Effector memory CD8-positive, alpha-beta T cell (primary cell): ENCODE measurements at regions not wholly inside any gene's neighbourhood (a gene's known extent, or its start where the extent isn't known, plus 50 kb on each side); places are given as distances from the start of the nearest gene placed in this dataset.
"Not testable (repeated sequence)": the region's sequence is repeated elsewhere in the genome, so short reads cannot be mapped to it uniquely, and the experiment has no call there.

Source experiments
- ATAC-seq: fragments of 150-1000 bp; cut with Tn5 transposase; replicated peaks from 2 replicates; pipeline ENCODE4 v1.10.0; 2021; ENCODE audit warnings: mild to moderate bottlenecking, moderate library complexity
- DNase-seq, 3 experiments: peaks; one replicate each; pipeline ENCODE4 v3.0.0; 2021
- H3K27ac Mint-ChIP-seq, 2 donors: one replicate each; pipeline ENCODE4 v1.8.0; 2022; ENCODE audit warnings: mild to moderate bottlenecking in 2 of 2, mixed read lengths in 2 of 2, moderate library complexity in 2 of 2
- H3K27me3 Mint-ChIP-seq, 2 donors: one replicate each; pipeline ENCODE4 v1.8.0; 2022; ENCODE audit warnings: mixed read lengths in 2 of 2
- H3K36me3 Mint-ChIP-seq: one replicate; pipeline ENCODE4 v1.8.0; 2022; ENCODE audit warnings: mild to moderate bottlenecking, moderate library complexity, mixed read lengths; ENCODE audit not compliant: insufficient read depth
- H3K4me1 Mint-ChIP-seq, 2 donors: one replicate each; pipeline ENCODE4 v1.8.0; 2022; ENCODE audit warnings: low read depth in 2 of 2, mixed read lengths in 2 of 2
- H3K4me3 Mint-ChIP-seq, 2 donors: one replicate each; pipeline ENCODE4 v1.8.0; 2022; ENCODE audit warnings: mild to moderate bottlenecking in 2 of 2, mixed read lengths in 2 of 2, moderate library complexity in 2 of 2
- H3K9me3 Mint-ChIP-seq, 2 donors: one replicate each; pipeline ENCODE4 v1.8.0; 2022; ENCODE audit warnings: mixed read lengths in 2 of 2

DNA sequence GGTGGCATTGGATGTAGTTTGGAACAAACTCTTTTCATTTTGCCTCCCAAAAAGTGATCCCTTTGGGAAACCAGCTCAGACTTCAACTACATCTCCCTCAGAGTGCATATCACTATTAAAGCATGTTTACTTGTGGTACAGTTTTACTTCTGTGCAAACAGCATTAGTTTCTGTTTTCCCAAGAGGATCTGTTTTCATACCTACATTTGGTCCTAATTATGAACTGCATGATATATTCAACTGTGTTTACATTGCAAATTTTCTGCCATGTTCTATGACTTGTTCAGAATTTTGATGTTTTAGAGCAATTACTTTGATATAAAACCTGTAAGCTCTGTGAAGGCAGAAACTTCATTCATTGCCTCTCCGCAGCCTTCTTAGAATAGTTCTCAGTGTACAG lies 681.5 kb upstream of the ACO1 start:
- H3K27ac Mint-ChIP-seq: no peak overlapping the region

DNA sequence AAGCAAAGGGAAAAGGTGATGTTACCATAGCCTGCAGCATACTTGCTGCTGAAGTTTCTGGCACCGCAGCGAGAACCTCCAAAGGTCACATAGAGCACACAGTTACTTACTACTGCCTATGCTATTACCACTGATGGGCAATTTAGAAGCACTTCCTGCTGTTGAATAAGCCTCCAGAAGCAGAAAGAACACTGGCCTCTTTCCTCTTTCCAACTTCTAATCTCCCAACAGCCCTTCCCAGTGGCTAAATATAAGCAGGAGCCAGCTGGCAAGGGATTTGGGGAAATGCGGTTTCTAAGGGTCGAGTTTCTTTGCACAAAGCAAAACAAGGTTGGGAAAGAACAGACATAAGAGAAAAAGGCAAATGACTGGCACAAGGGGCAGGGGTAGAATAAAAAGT lies 669.2 kb upstream of the ACO1 start:
- no peaks in the 10 kb centered on the region for H3K36me3 Mint-ChIP-seq
- H3K4me3 Mint-ChIP-seq: no peak overlapping the region
- H3K9me3 Mint-ChIP-seq: no peaks in the 10 kb centered on the region
- no peaks in the 10 kb centered on the region for H3K27me3 Mint-ChIP-seq
- no peak overlapping the region for H3K27ac Mint-ChIP-seq
- no peak for DNase-seq
- no peaks in the 10 kb centered on the region for H3K4me1 Mint-ChIP-seq
- no peak for ATAC-seq

More for the DNA sequence above, 681.5 kb upstream of the ACO1 start:
- H3K36me3 Mint-ChIP-seq: no peaks in the 10 kb centered on the region
- peaks cover 0 to 8% of the 10 kb centered on the region in 2 donors for H3K9me3 Mint-ChIP-seq
- DNase-seq (no peak), ATAC-seq (no peak)
- peaks cover 4 to 7% of the 10 kb centered on the region in 2 donors for H3K4me1 Mint-ChIP-seq
- H3K4me3 Mint-ChIP-seq: no peak overlapping the region
- H3K27me3 Mint-ChIP-seq: no peaks in the 10 kb centered on the region

GRCh38 chr9:31719262-31719661 lies 665.2 kb upstream of the ACO1 start:
- no peak overlapping the region for H3K27ac Mint-ChIP-seq
- ATAC-seq (no peak), DNase-seq (no peak)
- H3K4me1 Mint-ChIP-seq: no peaks in the 10 kb centered on the region
- peaks cover 0 to 2% of the 10 kb centered on the region in 2 donors for H3K9me3 Mint-ChIP-seq
- H3K4me3 Mint-ChIP-seq: no peak overlapping the region
- H3K36me3 Mint-ChIP-seq: no peaks in the 10 kb centered on the region
- no peaks in the 10 kb centered on the region for H3K27me3 Mint-ChIP-seq

GRCh38 chr9:31730398-31730797 lies 654.0 kb upstream of the ACO1 start:
- no peak for DNase-seq
- Mint-ChIP-seq H3K9me3 (no peaks in the 10 kb centered on the region), H3K36me3 (no peaks in the 10 kb centered on the region), H3K27ac (no peak overlapping the region), H3K27me3 (no peaks in the 10 kb centered on the region), H3K4me1 (no peaks in the 10 kb centered on the region), H3K4me3 (no peak overlapping the region)
- no peak for ATAC-seq

DNA sequence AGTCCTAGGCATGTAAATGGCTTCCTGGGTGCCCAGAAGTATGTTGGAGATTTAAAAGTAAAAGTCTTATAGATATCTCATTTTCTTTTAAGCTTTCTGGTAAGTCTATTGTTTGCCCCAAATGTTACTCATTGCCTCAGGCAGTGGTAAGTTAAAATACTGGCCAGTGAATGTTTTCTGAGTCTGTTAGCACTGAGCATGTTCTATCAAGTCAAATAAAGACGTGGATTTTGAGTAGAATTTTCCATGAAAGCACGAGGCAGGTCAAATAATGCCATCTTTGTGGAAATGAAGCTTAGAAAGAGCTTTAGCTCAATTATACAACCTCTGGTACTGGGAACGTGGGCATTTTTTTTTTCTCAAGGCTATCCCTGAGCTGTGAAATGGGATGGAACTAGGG lies 651.3 kb upstream of the ACO1 start:
- Mint-ChIP-seq H3K27me3 (no peaks in the 10 kb centered on the region), H3K27ac (no peak overlapping the region), H3K4me3 (no peak overlapping the region), H3K9me3 (no peaks in the 10 kb centered on the region), H3K36me3 (peaks cover 3% of the 10 kb centered on the region), H3K4me1 (no peaks in the 10 kb centered on the region)
- no peak for DNase-seq
- no peak for ATAC-seq

GRCh38 chr9:31736581-31737179 lies 647.8 kb upstream of the ACO1 start:
- no peak for ATAC-seq
- H3K27ac Mint-ChIP-seq: no peak overlapping the region
- no peaks in the 10 kb centered on the region for H3K27me3 Mint-ChIP-seq

GRCh38 chr9:31740705-31741104 lies 643.7 kb upstream of the ACO1 start:
- H3K4me1 Mint-ChIP-seq: no peaks in the 10 kb centered on the region
- DNase-seq: no peak
- H3K9me3 Mint-ChIP-seq: no peaks in the 10 kb centered on the region
- ATAC-seq: no peak
- no peak overlapping the region for H3K4me3 Mint-ChIP-seq
- H3K36me3 Mint-ChIP-seq: peaks cover 3% of the 10 kb centered on the region
- H3K27me3 Mint-ChIP-seq: no peaks in the 10 kb centered on the region
- no peak overlapping the region for H3K27ac Mint-ChIP-seq

More at GRCh38 chr9:31736581-31737179, 647.8 kb upstream of the ACO1 start:
- Mint-ChIP-seq H3K4me1 (no peaks in the 10 kb centered on the region), H3K36me3 (peaks cover 3% of the 10 kb centered on the region), H3K9me3 (no peaks in the 10 kb centered on the region), H3K4me3 (no peak overlapping the region)
- DNase-seq: no peak

DNA sequence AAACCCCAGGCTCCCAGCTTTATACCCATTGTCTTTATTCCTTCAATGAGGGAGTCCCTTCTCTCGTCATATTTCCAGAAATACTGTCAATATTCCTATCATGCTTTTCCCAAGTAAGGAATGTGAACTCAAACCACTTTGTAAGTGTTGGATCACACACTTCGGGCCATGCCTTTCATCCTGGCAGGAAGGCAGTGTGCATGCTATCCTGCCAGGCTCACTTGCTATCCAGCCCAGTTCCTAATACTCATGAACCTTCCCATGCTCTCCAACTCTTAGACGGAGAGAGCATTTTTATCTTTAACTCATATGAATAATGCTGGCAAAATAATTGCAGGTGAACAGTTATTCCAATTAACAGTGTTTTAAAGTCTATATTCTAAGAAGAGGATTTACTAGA lies 639.9 kb upstream of the ACO1 start:
- H3K27ac Mint-ChIP-seq: no peak overlapping the region
- ATAC-seq (no peak), DNase-seq (no peak)
- no peaks in the 10 kb centered on the region for H3K9me3 Mint-ChIP-seq
- no peaks in the 10 kb centered on the region for H3K4me1 Mint-ChIP-seq
- no peaks in the 10 kb centered on the region for H3K36me3 Mint-ChIP-seq
- H3K4me3 Mint-ChIP-seq: no peak overlapping the region
- no peaks in the 10 kb centered on the region for H3K27me3 Mint-ChIP-seq

- Mint-ChIP-seq H3K4me1 (no peaks in the 10 kb centered on the region), H3K36me3 (no peaks in the 10 kb centered on the region), H3K27me3 (no peaks in the 10 kb centered on the region), H3K4me3 (no peak overlapping the region), H3K9me3 (no peaks in the 10 kb centered on the region), H3K27ac (no peak overlapping the region)
- no peak for ATAC-seq
- DNase-seq: no peak
Measured at GRCh38 chr9:31745468-31745867, 639.0 kb upstream of the ACO1 start.

- no peak overlapping the region for H3K27ac Mint-ChIP-seq
- DNase-seq: no peak
- H3K4me1 Mint-ChIP-seq: no peaks in the 10 kb centered on the region
- no peak for ATAC-seq
- H3K9me3 Mint-ChIP-seq: no peaks in the 10 kb centered on the region
- no peak overlapping the region for H3K4me3 Mint-ChIP-seq
- H3K36me3 Mint-ChIP-seq: no peaks in the 10 kb centered on the region
- H3K27me3 Mint-ChIP-seq: no peaks in the 10 kb centered on the region
Measured at GRCh38 chr9:31745886-31746285, 638.6 kb upstream of the ACO1 start.

GRCh38 chr9:31753756-31754155 lies 630.7 kb upstream of the ACO1 start:
- H3K4me1 Mint-ChIP-seq: peaks cover 0 to 4% of the 10 kb centered on the region in 2 donors

DNA sequence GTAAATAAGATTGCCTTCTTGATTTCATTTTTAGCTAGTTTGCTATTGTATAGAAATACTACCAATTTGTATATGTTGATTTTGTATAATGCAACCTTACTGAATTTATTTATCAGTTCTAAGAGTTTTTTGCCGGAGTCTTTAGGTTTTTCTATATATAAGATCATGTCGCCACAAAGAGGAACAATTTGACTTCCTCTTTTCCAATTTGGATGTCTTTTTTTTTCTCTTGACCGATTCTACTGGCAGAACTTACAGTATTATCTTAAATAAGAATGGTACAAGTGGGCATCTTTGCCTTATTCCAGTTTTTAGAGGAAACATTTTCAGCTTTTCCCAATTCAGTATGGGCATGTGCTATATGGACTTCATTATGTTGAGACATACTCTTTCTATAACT lies 624.7 kb upstream of the ACO1 start:
- H3K36me3 Mint-ChIP-seq: no peaks in the 10 kb centered on the region
- peaks cover 0 to 4% of the 10 kb centered on the region in 2 donors for H3K4me1 Mint-ChIP-seq
- no peak overlapping the region for H3K27ac Mint-ChIP-seq
- H3K4me3 Mint-ChIP-seq: no peak overlapping the region
- H3K27me3 Mint-ChIP-seq: no peaks in the 10 kb centered on the region
- DNase-seq: no peak
- H3K9me3 Mint-ChIP-seq: no peaks in the 10 kb centered on the region
- no peak for ATAC-seq

More at GRCh38 chr9:31753756-31754155, 630.7 kb upstream of the ACO1 start:
- Mint-ChIP-seq H3K36me3 (no peaks in the 10 kb centered on the region), H3K27me3 (no peaks in the 10 kb centered on the region), H3K9me3 (peaks cover 0 to 2% of the 10 kb centered on the region in 2 donors), H3K4me3 (no peak overlapping the region), H3K27ac (no peak overlapping the region)
- DNase-seq: no peak
- no peak for ATAC-seq

DNA sequence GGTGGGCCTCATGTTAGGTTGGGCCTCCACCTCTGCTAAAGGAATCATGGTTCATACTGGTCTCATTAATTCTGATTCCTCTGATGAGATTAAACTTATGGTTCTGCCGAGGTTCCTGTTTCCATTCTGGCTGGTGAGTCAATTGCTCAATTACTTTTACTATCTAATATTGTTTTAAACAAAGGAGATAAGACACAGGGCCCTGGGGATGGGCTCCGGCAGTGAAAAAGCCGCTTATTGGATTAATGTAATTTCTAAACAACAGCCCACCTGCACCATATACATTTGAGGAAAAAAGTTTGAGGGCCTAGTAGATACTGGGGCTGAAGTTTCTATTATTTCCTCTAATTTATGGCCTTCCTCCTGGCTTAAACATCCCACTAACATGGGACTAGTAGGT lies 610.4 kb upstream of the ACO1 start:
- H3K27me3 Mint-ChIP-seq, H3K4me1 Mint-ChIP-seq, H3K27ac Mint-ChIP-seq, H3K36me3 Mint-ChIP-seq, DNase-seq, ATAC-seq, H3K4me3 Mint-ChIP-seq: not testable (repeated sequence)
- peaks cover 18 to 26% of the 10 kb centered on the region in 2 donors for H3K9me3 Mint-ChIP-seq

DNA sequence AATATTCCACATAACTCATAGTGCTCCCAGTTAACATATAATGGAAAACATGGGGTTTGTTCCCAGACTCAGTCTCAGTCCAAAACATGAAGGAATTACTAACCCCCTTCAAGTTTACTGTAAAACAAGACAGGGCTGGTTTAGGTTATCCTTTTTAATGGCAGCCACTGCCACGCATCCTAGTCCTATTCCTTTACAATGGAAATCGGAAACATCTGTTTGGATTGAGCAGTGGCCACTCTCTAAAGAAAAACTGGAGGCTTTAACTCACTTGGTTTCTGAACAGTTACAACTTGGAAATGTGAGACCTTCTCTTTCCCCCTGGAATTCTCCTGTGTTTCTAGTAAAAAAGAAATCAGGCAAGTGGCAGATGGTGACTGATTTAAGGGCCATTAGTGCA lies 609.9 kb upstream of the ACO1 start:
- no peak overlapping the region for H3K27ac Mint-ChIP-seq
- DNase-seq (no peak), ATAC-seq (no peak)
- no peaks in the 10 kb centered on the region for H3K36me3 Mint-ChIP-seq
- H3K4me1 Mint-ChIP-seq: no peaks in the 10 kb centered on the region
- H3K27me3 Mint-ChIP-seq: no peaks in the 10 kb centered on the region
- peaks cover 18 to 30% of the 10 kb centered on the region in 2 donors for H3K9me3 Mint-ChIP-seq
- H3K4me3 Mint-ChIP-seq: no peak overlapping the region

DNA sequence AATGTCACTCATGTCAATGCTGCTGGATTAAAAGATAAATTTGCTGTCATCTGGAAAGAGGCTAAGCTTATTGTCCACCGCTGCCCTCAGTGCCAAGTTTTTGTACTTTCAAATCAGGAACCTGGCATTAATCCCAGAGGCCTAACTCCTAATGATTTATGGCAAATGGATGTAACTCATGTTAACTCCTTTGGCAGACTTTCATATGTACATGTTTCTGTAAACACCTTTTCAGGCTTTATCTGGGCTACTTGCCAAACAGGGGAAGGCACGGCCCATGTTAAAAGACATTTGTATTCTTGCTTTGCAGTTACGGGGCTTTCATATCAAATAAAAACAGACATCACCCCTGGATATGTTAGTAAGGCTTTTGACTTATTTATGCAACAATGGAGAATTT lies 608.0 kb upstream of the ACO1 start:
- Mint-ChIP-seq H3K4me3 (no peak overlapping the region), H3K27me3 (no peaks in the 10 kb centered on the region), H3K4me1 (no peaks in the 10 kb centered on the region), H3K9me3 (peaks cover 13 to 28% of the 10 kb centered on the region in 2 donors), H3K27ac (no peak overlapping the region), H3K36me3 (no peaks in the 10 kb centered on the region)
- no peak for DNase-seq
- ATAC-seq: no peak
